K562 (cell line): ENCODE measurements at regions not wholly inside any gene's neighbourhood (a gene's known extent, or its start where the extent isn't known, plus 50 kb on each side); places are given as distances from the start of the nearest gene placed in this dataset.

Source experiments
- ATAC-seq: fragments of 200-7000 bp; cut with Tn5 transposase; 3 replicates; pipeline ENCODE4 v1.9.1; 2020; ENCODE audit warnings: moderate library complexity
- BruUV-seq: library from RNA; stranded (reverse); fragments of 400-500 nt; replicated peaks from 2 replicates; lab custom pipeline; 2021; lab: Mats Ljungman, UMichigan
- CTCF ChIA-PET: fragments of 300-600 bp; formaldehyde crosslinking; extraction: SDS; loops from one replicate; lab custom pipeline; 2021; ENCODE audit warnings: low intra/inter-chr PET ratio; lab: Yijun Ruan, JAX
- POLR2A ChIA-PET: fragments of 300-600, 350-650 bp; sonication (Branson Sonifier 250); formaldehyde crosslinking; extraction: SDS; loops from one replicate; lab custom pipeline; 2021; ENCODE audit warnings: antibody characterized with exemption, inconsistent platforms; lab: Yijun Ruan, JAX
- DNase-seq, 4 experiments: peaks; one replicate each; pipeline versions ENCODE4 v3.0.0 to v3.0.0-alpha.2; 2011 to 2018; ENCODE audit warnings: low spot score in 3 of 4, mixed read lengths in 3 of 4; ENCODE audit errors: extremely low read depth in 1 of 4
- FAIRE-seq: peaks from 2 replicates; lab custom pipeline; 2011; peaks lifted over from hg19 to GRCh38; lab: Jason Lieb, UNC
- H2AFZ ChIP-seq: 2 replicates; pipeline ENCODE4 v1.6.0; 2011; ENCODE audit warnings: low read depth, low read length, control low read depth, inconsistent platforms
- H3K27ac ChIP-seq: fragments of 200-600 bp; 3 replicates; pipeline ENCODE4 v1.8.0; 2011; ENCODE audit warnings: low read depth, mild to moderate bottlenecking, control low read depth, inconsistent platforms, low read length, moderate library complexity, mixed read lengths; ENCODE audit errors: extremely low read depth
- H3K27me3 ChIP-seq, 2 experiments: fragments of 300-600 bp in 1 of 2; 2 replicates in 1 of 2; 3 replicates in 1 of 2; pipeline versions ENCODE4 v1.6.0 to v1.8.0; 2011; ENCODE audit warnings: inconsistent platforms in 2 of 2, low read length in 2 of 2, mild to moderate bottlenecking in 1 of 2, mixed read lengths in 1 of 2, moderate library complexity in 1 of 2; ENCODE audit not compliant: control insufficient read depth in 2 of 2, insufficient read depth in 2 of 2
- H3K36me3 ChIP-seq: fragments of 300-600 bp; 3 replicates; pipeline ENCODE4 v1.8.0; 2011; ENCODE audit warnings: mild to moderate bottlenecking, low read length, inconsistent platforms; ENCODE audit not compliant: control insufficient read depth, insufficient read depth
- H3K4me1 ChIP-seq, 2 experiments: fragments of 200-600 bp in 1 of 2; replicated peaks in 1 of 2; 2 replicates in 1 of 2; 3 replicates in 1 of 2; pipeline versions ENCODE4 v1.5.1 to v1.8.0; 2011; ENCODE audit warnings: inconsistent platforms in 2 of 2, low read length in 2 of 2, mild to moderate bottlenecking in 1 of 2, mixed read lengths in 1 of 2, moderate library complexity in 1 of 2; ENCODE audit not compliant: control insufficient read depth in 2 of 2, insufficient read depth in 2 of 2
- H3K4me2 ChIP-seq: 2 replicates; pipeline ENCODE4 v1.6.1; 2011; ENCODE audit warnings: low read length, control low read depth, inconsistent platforms, mixed read lengths; ENCODE audit not compliant: insufficient read depth
- H3K4me3 ChIP-seq: fragments of 200-600 bp; sonication (generic), shearing (Covaris generic); 2 replicates; pipeline ENCODE4 v1.5.1; 2016; ENCODE audit warnings: control low read depth, inconsistent platforms
- H3K79me2 ChIP-seq: fragments of 200-600 bp; 3 replicates; pipeline ENCODE4 v1.8.0; 2011; ENCODE audit warnings: low read length, inconsistent platforms; ENCODE audit not compliant: control insufficient read depth, insufficient read depth
- H3K9ac ChIP-seq, 2 experiments: 2 replicates each; pipeline versions ENCODE4 v1.6.0 to v1.6.1; 2011; ENCODE audit warnings: low read depth in 2 of 2, low read length in 2 of 2, control low read depth in 1 of 2, inconsistent platforms in 1 of 2, mild to moderate bottlenecking in 1 of 2, mixed read lengths in 1 of 2; ENCODE audit not compliant: insufficient read depth in 1 of 2
- H3K9me1 ChIP-seq: one replicate; pipeline ENCODE4 v1.6.0; 2011; ENCODE audit warnings: inconsistent platforms, mild to moderate bottlenecking, low read length, moderate library complexity; ENCODE audit not compliant: control insufficient read depth, insufficient read depth
- H3K9me3 ChIP-seq: replicated peaks from 2 replicates; pipeline ENCODE4 v1.5.1; 2011; ENCODE audit warnings: low read depth, low read length, inconsistent platforms; ENCODE audit not compliant: control insufficient read depth, insufficient read depth
- H4K20me1 ChIP-seq: replicated peaks from 2 replicates; pipeline ENCODE4 v1.6.1; 2011; ENCODE audit warnings: low read length, inconsistent platforms, mixed read lengths; ENCODE audit not compliant: control insufficient read depth, insufficient read depth
- DMBX1 ChIP-seq: fragments of 250-450 bp; sonication (Bioruptor Pico); IDR thresholded peaks from 2 replicates; pipeline ENCODE4 v1.8.0; 2022; ENCODE audit warnings: inconsistent platforms, mild to moderate bottlenecking, moderate library complexity, borderline replicate concordance
- ELF2 ChIP-seq: fragments of 250-450 bp; sonication (Bioruptor Pico); IDR thresholded peaks from 2 replicates; pipeline ENCODE4 v1.5.0; 2021; ENCODE audit warnings: mild to moderate bottlenecking
- HNRNPLL ChIP-seq: fragments of 200-400 bp; formaldehyde crosslinking; IDR thresholded peaks from 2 replicates; pipeline ENCODE4 v1.6.1; 2017; ENCODE audit warnings: low read length, low read depth, mild to moderate bottlenecking; ENCODE audit not compliant: poor library complexity, severe bottlenecking
- MIER1 ChIP-seq: fragments of 450-650 bp; IDR thresholded peaks from 2 replicates; pipeline ENCODE4 v1.6.1; 2016; ENCODE audit warnings: antibody characterized with exemption, mild to moderate bottlenecking, low read depth
- MYNN ChIP-seq, 2 experiments: sonication (generic); formaldehyde crosslinking in 1 of 2; IDR thresholded peaks; 2 replicates each; pipeline versions ENCODE4 v1.5.0 to v1.6.1; 2016 to 2020; ENCODE audit warnings: antibody characterized with exemption in 1 of 2, missing genetic modification reagents in 1 of 2
- NR1H2 ChIP-seq: sonication (generic); formaldehyde crosslinking; IDR thresholded peaks from 2 replicates; pipeline ENCODE4 v1.4.0; 2020; ENCODE audit warnings: mild to moderate bottlenecking, missing genetic modification reagents
- RBBP5 ChIP-seq: fragments of 200-600 bp; sonication (generic); IDR thresholded peaks from 2 replicates; pipeline ENCODE4 v1.6.1; 2012; ENCODE audit warnings: borderline replicate concordance, mild to moderate bottlenecking, low read length, control low read depth, inconsistent platforms; ENCODE audit not compliant: insufficient read depth, poor library complexity, severe bottlenecking
- RFX5 ChIP-seq: IDR thresholded peaks from 2 replicates; pipeline ENCODE4 v1.6.1; 2011; ENCODE audit warnings: low read depth, mild to moderate bottlenecking, improper control_type of control experiment, low read length
- SFPQ ChIP-seq: fragments of 200-400 bp; formaldehyde crosslinking; IDR thresholded peaks from 2 replicates; pipeline ENCODE4 v1.6.1; 2017; ENCODE audit warnings: mild to moderate bottlenecking, low read depth, low read length, moderate library complexity
- TOE1 ChIP-seq, 2 experiments: fragments of 450-650 bp in 1 of 2; sonication (generic) in 1 of 2; formaldehyde crosslinking in 1 of 2; IDR thresholded peaks; 2 replicates each; pipeline versions ENCODE4 v1.7.1 to v1.8.0; 2016 to 2022; ENCODE audit warnings: borderline replicate concordance in 2 of 2, mild to moderate bottlenecking in 2 of 2, antibody characterized with exemption in 1 of 2, inconsistent platforms in 1 of 2, low read depth in 1 of 2, missing genetic modification reagents in 1 of 2, moderate library complexity in 1 of 2
- ZBTB17 ChIP-seq: fragments of 450-650 bp; formaldehyde crosslinking; IDR thresholded peaks from 2 replicates; pipeline ENCODE4 v1.4.0; 2020; ENCODE audit warnings: mild to moderate bottlenecking
- ZNF324 ChIP-seq: fragments of 250-450 bp; sonication (Bioruptor Pico); IDR thresholded peaks from 2 replicates; pipeline ENCODE4 v1.4.0; 2020; ENCODE audit warnings: mild to moderate bottlenecking
- ZNF707 ChIP-seq: fragments of 250-450 bp; sonication (Bioruptor Pico); conservative IDR thresholded peaks from 2 replicates; pipeline ENCODE4 v1.8.0; 2022; ENCODE audit warnings: inconsistent platforms, mild to moderate bottlenecking, moderate library complexity
- in situ Hi-C: fragments of 300-500 bp; cut with MboI; formaldehyde crosslinking; loops from 4 replicates; pipeline ENCODE4 v1.15.0; 2018; ENCODE audit warnings: inconsistent platforms, mixed read lengths
- intact Hi-C: fragments of 100-400 bp; cut with micrococcal nuclease; formaldehyde crosslinking; loops from 2 replicates; pipeline ENCODE4 v1.14.2; 2022

- no peak for ATAC-seq
- TF ChIP-seq TOE1 (IDR thresholded peaks at IDR 0.05; ENCODE audit: borderline replicate concordance) (no peak), TOE1 (CRISPR knock-in tag; IDR thresholded peaks at IDR 0.05; ENCODE audit: borderline replicate concordance, low read depth) (no peak), ELF2 (no peak), RBBP5 (no peak), SFPQ (no peak), DMBX1 (CRISPR knock-in tag) (no peak), ZBTB17 (no peak), ZNF324 (CRISPR knock-in tag) (no peak), MYNN (IDR thresholded peaks at IDR 0.05) (no peak), MYNN (CRISPR knock-in tag; IDR thresholded peaks at IDR 0.05) (no peak), RFX5 (no peak), ZNF707 (CRISPR knock-in tag) (no peak), NR1H2 (CRISPR knock-in tag) (no peak), HNRNPLL (no peak), MIER1 (no peak)
- TF ChIP-seq, all 486 proteins: peak for 0
- Histone ChIP-seq H3K4me2 (no peak overlapping the region), H3K27me3 (no peaks in the 10 kb centered on the region), H3K4me3 (no peak overlapping the region), H3K27ac (no peak overlapping the region), H3K9ac (no peak overlapping the region), H3K79me2 (no peaks in the 10 kb centered on the region), H3K9me1 (no peaks in the 10 kb centered on the region), H3K4me1 (no peaks in the 10 kb centered on the region), H3K9me3 (no peaks in the 10 kb centered on the region), H4K20me1 (no peaks in the 10 kb centered on the region), H3K36me3 (no peaks in the 10 kb centered on the region), H2AFZ (no peak overlapping the region)
- intact Hi-C loops, result no loop called here
- DNase-seq (no peak), FAIRE-seq (no peak)
- in situ Hi-C loops, result no loop called here
- ChIA-PET CTCF (no interaction called here), POLR2A (no interaction called here)
- no TSS peak for BruUV-seq
These were observed 285.8 kb upstream of the ZNF462 start for GRCh38 chr9:106577121-106577520.
